Erythroblast (primary cell): ENCODE measurements at regions not wholly inside any gene's neighbourhood (a gene's known extent, or its start where the extent isn't known, plus 50 kb on each side); places are given as distances from the start of the nearest gene placed in this dataset.

Experiments used
- GATA1 ChIP-seq: IDR thresholded peaks from 2 replicates; pipeline ENCODE4 v1.6.1; 2011; ENCODE audit warnings: low read depth, mild to moderate bottlenecking, control low read depth, low read length, moderate library complexity
- POLR2A ChIP-seq: IDR thresholded peaks from 2 replicates; pipeline ENCODE4 v1.6.1; 2011; ENCODE audit warnings: mild to moderate bottlenecking, low read length

DNA sequence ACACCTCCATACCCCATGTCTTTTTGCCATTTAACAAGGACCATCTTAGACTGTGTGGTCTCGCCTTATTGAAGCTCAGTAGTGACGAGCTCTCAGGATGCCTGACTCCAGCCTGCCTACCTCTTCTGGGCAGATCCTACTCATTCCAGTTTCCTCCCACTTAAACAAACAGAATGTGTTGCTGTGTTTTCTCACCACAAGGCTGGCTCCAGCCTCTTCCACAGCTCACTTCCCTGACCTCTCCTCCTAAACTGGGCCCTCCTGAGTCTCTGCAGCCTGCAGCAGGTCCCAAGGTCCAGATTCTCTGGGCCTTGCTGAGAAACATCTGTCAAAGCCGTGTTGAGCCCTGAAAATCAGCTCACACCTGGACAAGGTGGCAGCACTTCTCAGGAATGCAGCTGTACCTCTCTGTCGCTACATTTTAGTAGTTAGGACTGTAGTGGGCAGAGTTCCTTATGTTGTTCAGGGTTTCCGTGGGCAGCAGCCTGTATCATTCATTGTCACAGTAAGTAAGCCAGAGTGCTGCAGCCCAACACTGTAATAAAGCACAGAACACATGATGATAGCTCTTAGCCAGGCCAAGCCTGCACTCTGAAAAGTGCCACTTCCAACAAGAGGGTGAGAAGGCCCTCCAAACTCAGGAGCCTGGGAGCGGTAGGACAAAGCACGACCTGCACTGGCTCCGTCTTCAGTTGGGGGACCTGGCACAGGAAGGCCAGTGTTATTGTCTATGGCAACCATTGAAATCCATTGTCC is 68.5 kb downstream of the NKX2-1 start:
- TF ChIP-seq POLR2A, result no peak
- TF ChIP-seq GATA1, result no peak
